Prostate gland (tissue), 2 donors: ENCODE measurements at regions not wholly inside any gene's neighbourhood (a gene's known extent, or its start where the extent isn't known, plus 50 kb on each side); places are given as distances from the start of the nearest gene placed in this dataset.

Experiments used
- DNase-seq: peaks from one replicate; pipeline ENCODE4 v3.0.0-alpha.2; 2019; ENCODE audit warnings: low spot score
- H3K27ac ChIP-seq, 2 donors: fragments of 200-600 bp; sonication (generic); 2 replicates each; pipeline ENCODE4 v1.5.1; 2017 to 2019
- H3K27me3 ChIP-seq: fragments of 200-600 bp; sonication (generic); replicated peaks from 2 replicates; pipeline ENCODE4 v1.5.1; 2019; ENCODE audit not compliant: insufficient read depth
- H3K36me3 ChIP-seq, 2 donors: fragments of 200-600 bp; sonication (generic); 1 replicate in 1 of 2; 2 replicates in 1 of 2; pipeline versions ENCODE4 v1.5.1 to v1.8.1; 2017 to 2019
- H3K4me1 ChIP-seq: fragments of 200-600 bp; sonication (generic); replicated peaks from 2 replicates; pipeline ENCODE4 v1.5.1; 2019
- H3K4me3 ChIP-seq, 2 donors: fragments of 200-600 bp; sonication (generic); 2 replicates each; pipeline ENCODE4 v1.5.1; 2017 to 2019
- H3K9me3 ChIP-seq: fragments of 200-600 bp; sonication (generic); 2 replicates; pipeline ENCODE4 v1.5.1; 2017
- CTCF ChIP-seq, 4 experiments: fragments of 200-600 bp in 2 of 4; fragments of 450-650 bp in 2 of 4; sonication (generic) in 2 of 4; IDR thresholded peaks; 1 replicate in 3 of 4; 2 replicates in 1 of 4; pipeline ENCODE4 v1.5.1; 2016 to 2019; ENCODE audit warnings: antibody characterized with exemption in 4 of 4, mild to moderate bottlenecking in 2 of 4, moderate library complexity in 2 of 4
- POLR2A ChIP-seq: fragments of 450-650 bp; IDR thresholded peaks from one replicate; pipeline ENCODE4 v1.6.1; 2016; ENCODE audit warnings: antibody characterized with exemption, mild to moderate bottlenecking
- POLR2AphosphoS5 ChIP-seq: sonication (generic); formaldehyde crosslinking; IDR thresholded peaks from one replicate; pipeline ENCODE4 v1.6.1; 2017; ENCODE audit warnings: antibody characterized with exemption
- WGBS: methylation state at CpG from one replicate; pipeline ENCODE4 v1.1.5; 2018; 5-methylcytosine and 5-hydroxymethylcytosine counted together
- intact Hi-C: fragments of 100-400 bp; cut with DNase I; formaldehyde crosslinking; loops from one replicate; pipeline ENCODE4 v1.14.2; 2022

DNA sequence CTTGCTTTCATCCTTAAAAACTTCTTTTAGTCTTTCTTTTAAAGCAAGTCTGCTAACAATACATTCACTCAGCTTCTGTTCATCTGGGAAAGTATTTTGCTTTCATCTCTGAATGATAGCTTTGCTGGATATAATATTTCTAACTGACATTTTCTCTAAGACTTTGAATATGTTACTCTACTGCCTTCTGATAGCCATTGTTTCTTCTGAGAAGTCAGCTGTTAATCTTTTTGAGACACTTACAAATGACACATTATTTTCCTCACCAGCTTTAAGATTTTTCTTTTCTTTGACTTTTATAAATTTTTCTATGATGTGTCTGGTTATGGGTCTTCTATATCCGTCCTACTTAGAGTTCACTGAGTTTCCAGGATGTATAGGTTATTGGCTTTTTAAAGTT is 643.1 kb downstream of the KCNA4 start:
- H3K27me3 ChIP-seq, result no peaks in the 10 kb centered on the region
- H3K4me1 ChIP-seq, result no peaks in the 10 kb centered on the region
- WGBS, result 80% methylated on average over 1 of the region's 1 CpG
- no peak for DNase-seq
- intact Hi-C loops, result no loop called here
- no peak overlapping the region for H3K4me3 ChIP-seq
- TF ChIP-seq CTCF (IDR thresholded peaks at IDR 0.05) (no peak), POLR2A (no peak), POLR2AphosphoS5 (no peak)
- H3K9me3 ChIP-seq, result no peaks in the 10 kb centered on the region
- no peak overlapping the region for H3K27ac ChIP-seq
- H3K36me3 ChIP-seq, result no peaks in the 10 kb centered on the region

- Histone ChIP-seq H3K36me3 (no peaks in the 10 kb centered on the region), H3K9me3 (no peaks in the 10 kb centered on the region), H3K27ac (no peak overlapping the region), H3K27me3 (no peaks in the 10 kb centered on the region), H3K4me1 (no peaks in the 10 kb centered on the region), H3K4me3 (no peak overlapping the region)
- DNase-seq, result no peak
- intact Hi-C loops, result no loop called here
- WGBS, result 50% methylated on average over 5 of the region's 5 CpGs
- TF ChIP-seq POLR2AphosphoS5 (no peak), CTCF (IDR thresholded peaks at IDR 0.05) (no peak), POLR2A (no peak)
Observed at GRCh38 chr11:29368126-29368525, 648.7 kb downstream of the KCNA4 start.

GRCh38 chr11:29364006-29364405 is 652.8 kb downstream of the KCNA4 start:
- Histone ChIP-seq H3K4me3 (no peak overlapping the region), H3K9me3 (no peaks in the 10 kb centered on the region), H3K27me3 (no peaks in the 10 kb centered on the region), H3K27ac (no peak overlapping the region), H3K36me3 (no peaks in the 10 kb centered on the region), H3K4me1 (no peaks in the 10 kb centered on the region)
- intact Hi-C loops, result no loop called here
- TF ChIP-seq CTCF (IDR thresholded peaks at IDR 0.05) (no peak), POLR2AphosphoS5 (no peak), POLR2A (no peak)
- WGBS, result 47% methylated on average over 2 of the region's 2 CpGs
- no peak for DNase-seq

DNA sequence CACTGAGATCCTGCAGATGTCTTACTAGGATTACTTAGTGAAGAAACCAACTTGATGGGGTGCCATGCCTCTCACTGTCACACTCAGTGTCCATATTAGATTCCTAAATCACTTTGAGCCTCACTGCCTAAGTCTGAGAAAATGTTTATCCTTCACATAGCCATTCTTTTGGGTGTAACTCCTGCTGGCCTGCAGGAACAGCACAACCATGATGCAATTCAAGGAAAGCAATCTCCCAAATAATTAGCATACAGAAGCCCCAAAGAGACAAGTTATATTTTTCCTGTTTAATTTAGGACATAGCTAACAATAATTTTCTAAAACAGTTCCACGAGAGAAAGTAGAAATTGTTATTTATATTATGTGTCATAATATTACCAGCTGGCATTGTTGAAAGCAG is 655.5 kb downstream of the KCNA4 start:
- Histone ChIP-seq H3K9me3 (no peaks in the 10 kb centered on the region), H3K4me3 (no peak overlapping the region), H3K4me1 (no peaks in the 10 kb centered on the region), H3K27me3 (no peaks in the 10 kb centered on the region), H3K36me3 (no peaks in the 10 kb centered on the region), H3K27ac (no peak overlapping the region)
- intact Hi-C loops, result no loop called here
- TF ChIP-seq CTCF (IDR thresholded peaks at IDR 0.05) (no peak), POLR2A (no peak), POLR2AphosphoS5 (no peak)
- WGBS, result 61% methylated on average over 1 of the region's 1 CpG
- DNase-seq, result no peak

GRCh38 chr11:29353833-29354232 is 663.0 kb downstream of the KCNA4 start:
- Histone ChIP-seq H3K27me3 (no peaks in the 10 kb centered on the region), H3K9me3 (no peaks in the 10 kb centered on the region), H3K36me3 (no peaks in the 10 kb centered on the region), H3K4me1 (no peaks in the 10 kb centered on the region), H3K27ac (no peak overlapping the region), H3K4me3 (no peak overlapping the region)
- 70% methylated on average over 1 of the region's 1 CpG for WGBS
- intact Hi-C loops, result no loop called here
- TF ChIP-seq POLR2AphosphoS5 (no peak), CTCF (IDR thresholded peaks at IDR 0.05) (no peak), POLR2A (no peak)
- DNase-seq, result no peak
